Astrocyte (in vitro differentiated cells and primary cell): ENCODE measurements at regions not wholly inside any gene's neighbourhood (a gene's known extent, or its start where the extent isn't known, plus 50 kb on each side); places are given as distances from the start of the nearest gene placed in this dataset.

Experiments
- DNase-seq: peaks from one replicate; pipeline ENCODE4 v3.0.0-alpha.2; 2010; ENCODE audit warnings: low read depth
- FAIRE-seq: peaks from 2 replicates; lab custom pipeline; 2011; peaks lifted over from hg19 to GRCh38; lab: Jason Lieb, UNC
- H2AFZ ChIP-seq: 2 replicates; pipeline ENCODE4 v1.6.0; 2012; ENCODE audit warnings: low read depth, low read length, inconsistent platforms
- H3K27ac ChIP-seq: 2 replicates; pipeline ENCODE4 v1.5.1; 2011; ENCODE audit warnings: low read depth, low read length, inconsistent platforms
- H3K27me3 ChIP-seq: 2 replicates; pipeline ENCODE4 v1.6.0; 2011; ENCODE audit warnings: low read length, inconsistent platforms; ENCODE audit not compliant: insufficient read depth
- H3K36me3 ChIP-seq: 2 replicates; pipeline ENCODE4 v1.5.1; 2011; ENCODE audit warnings: low read length, inconsistent platforms; ENCODE audit not compliant: insufficient read depth
- H3K4me1 ChIP-seq: 2 replicates; pipeline ENCODE4 v1.5.1; 2011; ENCODE audit warnings: low read length, inconsistent platforms; ENCODE audit not compliant: insufficient read depth
- H3K4me2 ChIP-seq: 2 replicates; pipeline ENCODE4 v1.6.0; 2012; ENCODE audit warnings: low read length, inconsistent platforms
- H3K4me3 ChIP-seq: 2 replicates; pipeline ENCODE4 v1.5.1; 2011; ENCODE audit warnings: low read depth, mild to moderate bottlenecking, low read length, inconsistent platforms; ENCODE audit not compliant: insufficient read depth
- H3K79me2 ChIP-seq: 2 replicates; pipeline ENCODE4 v1.6.0; 2012; ENCODE audit warnings: mild to moderate bottlenecking, low read length, inconsistent platforms; ENCODE audit not compliant: insufficient read depth
- H3K9ac ChIP-seq: 2 replicates; pipeline ENCODE4 v1.6.0; 2012; ENCODE audit warnings: mild to moderate bottlenecking, low read length, inconsistent platforms
- H3K9me3 ChIP-seq: 2 replicates; pipeline ENCODE4 v1.5.1; 2012; ENCODE audit warnings: low read depth, mild to moderate bottlenecking, low read length, inconsistent platforms; ENCODE audit not compliant: insufficient read depth
- H4K20me1 ChIP-seq: 2 replicates; pipeline ENCODE4 v1.6.0; 2012; ENCODE audit warnings: low read length, inconsistent platforms; ENCODE audit not compliant: insufficient read depth
- H3K27ac Mint-ChIP-seq: one replicate; pipeline ENCODE4 v1.8.0; 2021; ENCODE audit warnings: mild to moderate bottlenecking, mixed read lengths; ENCODE audit not compliant: unreplicated experiment
- H3K27me3 Mint-ChIP-seq: one replicate; pipeline ENCODE4 v1.8.0; 2021; ENCODE audit warnings: low read depth, mixed read lengths; ENCODE audit not compliant: unreplicated experiment
- H3K36me3 Mint-ChIP-seq: one replicate; pipeline ENCODE4 v1.8.0; 2021; ENCODE audit warnings: low read depth, mixed read lengths; ENCODE audit not compliant: unreplicated experiment
- H3K4me1 Mint-ChIP-seq: one replicate; pipeline ENCODE4 v1.8.0; 2021; ENCODE audit warnings: low read depth, mixed read lengths; ENCODE audit not compliant: unreplicated experiment
- H3K4me3 Mint-ChIP-seq: one replicate; pipeline ENCODE4 v1.8.0; 2021; ENCODE audit warnings: mild to moderate bottlenecking, moderate library complexity, mixed read lengths; ENCODE audit not compliant: unreplicated experiment
- H3K9me3 Mint-ChIP-seq: one replicate; pipeline ENCODE4 v1.8.0; 2021; ENCODE audit warnings: mild to moderate bottlenecking, mixed read lengths; ENCODE audit not compliant: unreplicated experiment
- EZH2 ChIP-seq: IDR thresholded peaks from 2 replicates; pipeline ENCODE4 v1.6.1; 2012; ENCODE audit warnings: mild to moderate bottlenecking, low read length, inconsistent platforms; ENCODE audit not compliant: insufficient read depth
- TF ChIP-seq, protein P1 (sequence below): IDR thresholded peaks from 2 replicates; pipeline ENCODE4 v1.5.1; 2011; ENCODE audit warnings: low read depth, mild to moderate bottlenecking, inconsistent platforms, low read length, moderate library complexity; ENCODE audit not compliant: insufficient read depth

- no peaks in the 10 kb centered on the region for H3K36me3 Mint-ChIP-seq
- Histone ChIP-seq H4K20me1 (no peaks in the 10 kb centered on the region), H3K27me3 (no peaks in the 10 kb centered on the region), H3K79me2 (no peaks in the 10 kb centered on the region), H3K27ac (no peak overlapping the region), H3K4me1 (peaks cover 8% of the 10 kb centered on the region), H3K36me3 (no peaks in the 10 kb centered on the region), H3K4me2 (no peak overlapping the region), H2AFZ (no peak overlapping the region), H3K4me3 (no peak overlapping the region), H3K9ac (no peak overlapping the region), H3K9me3 (no peaks in the 10 kb centered on the region)
- no peaks in the 10 kb centered on the region for H3K9me3 Mint-ChIP-seq
- TF ChIP-seq, protein P1, sequence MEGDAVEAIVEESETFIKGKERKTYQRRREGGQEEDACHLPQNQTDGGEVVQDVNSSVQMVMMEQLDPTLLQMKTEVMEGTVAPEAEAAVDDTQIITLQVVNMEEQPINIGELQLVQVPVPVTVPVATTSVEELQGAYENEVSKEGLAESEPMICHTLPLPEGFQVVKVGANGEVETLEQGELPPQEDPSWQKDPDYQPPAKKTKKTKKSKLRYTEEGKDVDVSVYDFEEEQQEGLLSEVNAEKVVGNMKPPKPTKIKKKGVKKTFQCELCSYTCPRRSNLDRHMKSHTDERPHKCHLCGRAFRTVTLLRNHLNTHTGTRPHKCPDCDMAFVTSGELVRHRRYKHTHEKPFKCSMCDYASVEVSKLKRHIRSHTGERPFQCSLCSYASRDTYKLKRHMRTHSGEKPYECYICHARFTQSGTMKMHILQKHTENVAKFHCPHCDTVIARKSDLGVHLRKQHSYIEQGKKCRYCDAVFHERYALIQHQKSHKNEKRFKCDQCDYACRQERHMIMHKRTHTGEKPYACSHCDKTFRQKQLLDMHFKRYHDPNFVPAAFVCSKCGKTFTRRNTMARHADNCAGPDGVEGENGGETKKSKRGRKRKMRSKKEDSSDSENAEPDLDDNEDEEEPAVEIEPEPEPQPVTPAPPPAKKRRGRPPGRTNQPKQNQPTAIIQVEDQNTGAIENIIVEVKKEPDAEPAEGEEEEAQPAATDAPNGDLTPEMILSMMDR: no peak
- TF ChIP-seq EZH2: no peak
- H3K4me1 Mint-ChIP-seq: peaks cover 11% of the 10 kb centered on the region
- H3K27me3 Mint-ChIP-seq: no peaks in the 10 kb centered on the region
- DNase-seq (no peak), FAIRE-seq (no peak)
- H3K27ac Mint-ChIP-seq: no peak overlapping the region
- H3K4me3 Mint-ChIP-seq: no peak overlapping the region
These were observed 85.9 kb upstream of the MDM1 start for GRCh38 chr12:68418137-68418460.

GRCh38 chr12:68420225-68421010 is 88.3 kb upstream of the MDM1 start:
- H3K9me3 ChIP-seq: no peaks in the 10 kb centered on the region
- peak; percentile 66 for DNase-seq
- H3K27ac ChIP-seq: no peak overlapping the region
- Mint-ChIP-seq H3K36me3 (no peaks in the 10 kb centered on the region), H3K4me3 (no peak overlapping the region), H3K4me1 (peaks cover 12% of the 10 kb centered on the region), H3K9me3 (no peaks in the 10 kb centered on the region), H3K27ac (peak overlapping the region; percentile 54), H3K27me3 (no peaks in the 10 kb centered on the region)
- no peak for TF ChIP-seq EZH2
- TF ChIP-seq, protein P1: no peak
- H3K4me3 ChIP-seq: no peak overlapping the region
- no peaks in the 10 kb centered on the region for H4K20me1 ChIP-seq
- peaks cover 8% of the 10 kb centered on the region for H3K4me1 ChIP-seq
- H3K79me2 ChIP-seq: no peaks in the 10 kb centered on the region
- H3K27me3 ChIP-seq: no peaks in the 10 kb centered on the region
- H3K4me2 ChIP-seq: peak overlapping the region; percentile 70
- H2AFZ ChIP-seq: peak overlapping the region; percentile 72
- no peak for FAIRE-seq
- H3K36me3 ChIP-seq: no peaks in the 10 kb centered on the region
- peak overlapping the region; percentile 56 for H3K9ac ChIP-seq

GRCh38 chr12:68422159-68422558 is 90.0 kb upstream of the MDM1 start:
- no peak overlapping the region for H3K27ac Mint-ChIP-seq
- no peaks in the 10 kb centered on the region for H3K36me3 Mint-ChIP-seq
- H3K4me1 ChIP-seq: peaks cover 18% of the 10 kb centered on the region
- peaks cover 2% of the 10 kb centered on the region for H3K9me3 Mint-ChIP-seq
- no peak overlapping the region for H3K4me3 ChIP-seq
- H3K27ac ChIP-seq: no peak overlapping the region
- H3K9ac ChIP-seq: no peak overlapping the region
- H3K9me3 ChIP-seq: no peaks in the 10 kb centered on the region
- H3K4me3 Mint-ChIP-seq: no peak overlapping the region
- no peak overlapping the region for H3K4me2 ChIP-seq
- H4K20me1 ChIP-seq: no peaks in the 10 kb centered on the region
- H2AFZ ChIP-seq: no peak overlapping the region
- no peaks in the 10 kb centered on the region for H3K27me3 Mint-ChIP-seq
- peaks cover 25% of the 10 kb centered on the region for H3K4me1 Mint-ChIP-seq
- H3K27me3 ChIP-seq: no peaks in the 10 kb centered on the region
- no peaks in the 10 kb centered on the region for H3K79me2 ChIP-seq
- TF ChIP-seq, protein P1: no peak
- TF ChIP-seq EZH2: no peak
- no peak for DNase-seq
- FAIRE-seq: no peak
- no peaks in the 10 kb centered on the region for H3K36me3 ChIP-seq
